HL-60/S4 treated with retinoic acid at 250 ng/mL for 4 days and 3 days (cell line): ENCODE measurements at regions not wholly inside any gene's neighbourhood (a gene's known extent, or its start where the extent isn't known, plus 50 kb on each side); places are given as distances from the start of the nearest gene placed in this dataset.
"Not testable (repeated sequence)": the region's sequence is repeated elsewhere in the genome, so short reads cannot be mapped to it uniquely, and the experiment has no call there.

Experiments
- in situ Hi-C: fragments of 300-500 bp; cut with MboI; formaldehyde crosslinking; loops from 2 replicates; pipeline ENCODE4 v1.7.0; 2022; ENCODE audit warnings: low sequenced_read_pairs

- in situ Hi-C loops = no loop called here
Measured at GRCh38 chr11:11220786-11221185, 132.3 kb downstream of the CSNK2A3 start.

GRCh38 chr11:11218629-11218986 is 134.4 kb downstream of the CSNK2A3 start:
- in situ Hi-C loops = no loop called here

- in situ Hi-C loops = no loop called here
Measured at GRCh38 chr11:11217929-11218628, 135.0 kb downstream of the CSNK2A3 start.

GRCh38 chr11:11217289-11217928 is 135.6 kb downstream of the CSNK2A3 start:
- in situ Hi-C loops = no loop called here

GRCh38 chr11:11215944-11216343 is 137.1 kb downstream of the CSNK2A3 start:
- in situ Hi-C loops = no loop called here

- in situ Hi-C loops = no loop called here
Measured at GRCh38 chr11:11215058-11215815, 137.8 kb downstream of the CSNK2A3 start.

- in situ Hi-C loops = no loop called here
Measured at GRCh38 chr11:11213117-11213516, 139.9 kb downstream of the CSNK2A3 start.

GRCh38 chr11:11211888-11212287 is 141.2 kb downstream of the CSNK2A3 start:
- in situ Hi-C loops = no loop called here

- in situ Hi-C loops = no loop called here
Measured at GRCh38 chr11:11211186-11211585, 141.9 kb downstream of the CSNK2A3 start.

GRCh38 chr11:11210446-11210845 is 142.6 kb downstream of the CSNK2A3 start:
- in situ Hi-C loops = no loop called here

GRCh38 chr11:11209967-11210366 is 143.1 kb downstream of the CSNK2A3 start:
- in situ Hi-C loops = no loop called here

- in situ Hi-C loops = no loop called here
Measured at GRCh38 chr11:11208994-11209393, 144.1 kb downstream of the CSNK2A3 start.

- in situ Hi-C loops = no loop called here
Measured at GRCh38 chr11:11207428-11207827, 145.6 kb downstream of the CSNK2A3 start.

GRCh38 chr11:11206484-11206883 is 146.6 kb downstream of the CSNK2A3 start:
- in situ Hi-C loops = no loop called here

- in situ Hi-C loops = no loop called here
Measured at GRCh38 chr11:11202885-11203284, 150.2 kb downstream of the CSNK2A3 start.

- in situ Hi-C loops = not testable (repeated sequence)
Measured at GRCh38 chr11:11201302-11201701, 151.7 kb downstream of the CSNK2A3 start.

GRCh38 chr11:11192541-11192940 is 160.5 kb downstream of the CSNK2A3 start:
- in situ Hi-C loops = no loop called here

- in situ Hi-C loops = no loop called here
Measured at GRCh38 chr11:11189506-11189905, 163.5 kb downstream of the CSNK2A3 start.

GRCh38 chr11:11186249-11186648 is 166.8 kb downstream of the CSNK2A3 start:
- in situ Hi-C loops = no loop called here

- in situ Hi-C loops = no loop called here
Measured at GRCh38 chr11:11182261-11182660, 170.8 kb downstream of the CSNK2A3 start.

- in situ Hi-C loops = no loop called here
Measured at GRCh38 chr11:11178671-11179638, 174.1 kb downstream of the CSNK2A3 start.
